ENCODE measurements at regions not wholly inside any gene's neighbourhood (a gene's known extent, or its start where the extent isn't known, plus 50 kb on each side); places are given as distances from the start of the nearest gene placed in this dataset.

DNA sequence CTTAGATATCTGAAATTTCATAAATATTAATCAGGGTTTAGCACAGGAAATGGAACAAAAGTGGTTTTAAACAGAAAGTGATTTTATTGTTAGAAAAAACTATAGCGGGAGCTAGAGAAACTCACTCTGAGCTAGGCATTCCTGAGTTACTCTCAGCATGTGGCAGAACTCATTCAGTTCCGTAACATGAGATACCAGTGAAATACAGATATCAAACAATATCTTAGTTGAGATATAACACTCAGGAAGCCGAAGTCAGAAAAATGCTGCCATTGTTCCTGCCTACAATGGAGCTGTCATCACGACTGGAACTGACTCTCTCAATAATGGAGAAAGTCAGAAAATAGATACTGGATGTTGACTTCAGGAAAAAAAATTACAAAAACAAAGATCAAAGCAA is 1428.7 kb downstream of the PCDH18 start:
- BruUV-seq (replicated peaks), result no TSS peak
- TF ChIP-seq, protein P1, sequence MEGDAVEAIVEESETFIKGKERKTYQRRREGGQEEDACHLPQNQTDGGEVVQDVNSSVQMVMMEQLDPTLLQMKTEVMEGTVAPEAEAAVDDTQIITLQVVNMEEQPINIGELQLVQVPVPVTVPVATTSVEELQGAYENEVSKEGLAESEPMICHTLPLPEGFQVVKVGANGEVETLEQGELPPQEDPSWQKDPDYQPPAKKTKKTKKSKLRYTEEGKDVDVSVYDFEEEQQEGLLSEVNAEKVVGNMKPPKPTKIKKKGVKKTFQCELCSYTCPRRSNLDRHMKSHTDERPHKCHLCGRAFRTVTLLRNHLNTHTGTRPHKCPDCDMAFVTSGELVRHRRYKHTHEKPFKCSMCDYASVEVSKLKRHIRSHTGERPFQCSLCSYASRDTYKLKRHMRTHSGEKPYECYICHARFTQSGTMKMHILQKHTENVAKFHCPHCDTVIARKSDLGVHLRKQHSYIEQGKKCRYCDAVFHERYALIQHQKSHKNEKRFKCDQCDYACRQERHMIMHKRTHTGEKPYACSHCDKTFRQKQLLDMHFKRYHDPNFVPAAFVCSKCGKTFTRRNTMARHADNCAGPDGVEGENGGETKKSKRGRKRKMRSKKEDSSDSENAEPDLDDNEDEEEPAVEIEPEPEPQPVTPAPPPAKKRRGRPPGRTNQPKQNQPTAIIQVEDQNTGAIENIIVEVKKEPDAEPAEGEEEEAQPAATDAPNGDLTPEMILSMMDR (conservative IDR thresholded peaks at IDR 0.05), result no peak
- no peak for TF ChIP-seq EZH2 (IDR thresholded peaks at IDR 0.05; ENCODE audit: low read depth)
- Histone ChIP-seq H3K36me3 (ENCODE audit: low read depth) (no peaks in the 10 kb centered on the region), H3F3A (ENCODE audit: insufficient read depth, low read depth) (no peaks in the 10 kb centered on the region), H3K9me2 (ENCODE audit: insufficient read depth) (no peaks in the 10 kb centered on the region), H3K4me1 (replicated peaks; ENCODE audit: insufficient read depth) (no peaks in the 10 kb centered on the region), H3K79me2 (ENCODE audit: low read depth) (no peaks in the 10 kb centered on the region), H3K4me2 (no peak overlapping the region), H3K27me3 (ENCODE audit: insufficient read depth, low read depth) (no peaks in the 10 kb centered on the region), H2AFZ (no peak overlapping the region), H3K4me3 (no peak overlapping the region), H4K20me1 (ENCODE audit: insufficient read depth) (no peaks in the 10 kb centered on the region), H3K9me3 (ENCODE audit: insufficient read depth, low read depth) (no peaks in the 10 kb centered on the region), H3K27ac (no peak overlapping the region)
- ChIA-PET POLR2A (ENCODE audit: unreplicated experiment) (no interaction called here), CTCF (no interaction called here)
- no peak for DNase-seq
- intact Hi-C loops (cut with micrococcal nuclease; ENCODE audit: unreplicated experiment), result no loop called here

DNA sequence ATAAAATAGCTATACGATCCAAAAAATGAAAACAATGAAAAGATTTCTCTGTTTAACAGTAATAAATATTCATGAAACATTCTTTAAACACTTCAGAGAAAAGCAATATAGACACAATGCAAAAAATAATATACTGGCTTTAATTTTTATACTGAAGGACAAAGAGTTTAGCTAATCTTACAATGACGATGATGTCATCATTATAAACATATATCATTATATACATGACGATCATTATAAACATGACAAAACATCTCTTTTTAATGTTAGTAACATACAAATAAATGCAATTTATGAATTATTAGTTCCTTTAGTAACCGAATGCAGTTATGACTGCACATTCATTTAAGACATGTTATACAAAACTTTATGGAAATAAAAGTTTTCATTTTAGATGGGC is 1434.6 kb downstream of the PCDH18 start:
- Histone ChIP-seq H3F3A (ENCODE audit: insufficient read depth, low read depth) (no peaks in the 10 kb centered on the region), H3K9me3 (ENCODE audit: insufficient read depth, low read depth) (no peaks in the 10 kb centered on the region), H3K4me3 (no peak overlapping the region), H3K36me3 (ENCODE audit: low read depth) (no peaks in the 10 kb centered on the region), H3K4me1 (replicated peaks; ENCODE audit: insufficient read depth) (no peaks in the 10 kb centered on the region), H3K27ac (no peak overlapping the region), H4K20me1 (ENCODE audit: insufficient read depth) (no peaks in the 10 kb centered on the region), H3K79me2 (ENCODE audit: low read depth) (no peaks in the 10 kb centered on the region), H2AFZ (no peak overlapping the region), H3K4me2 (no peak overlapping the region), H3K9me2 (ENCODE audit: insufficient read depth) (no peaks in the 10 kb centered on the region), H3K27me3 (ENCODE audit: insufficient read depth, low read depth) (no peaks in the 10 kb centered on the region)
- intact Hi-C loops (cut with micrococcal nuclease; ENCODE audit: unreplicated experiment), result no loop called here
- ChIA-PET POLR2A (ENCODE audit: unreplicated experiment) (no interaction called here), CTCF (no interaction called here)
- TF ChIP-seq, protein P1 (conservative IDR thresholded peaks at IDR 0.05), result no peak
- TF ChIP-seq EZH2 (IDR thresholded peaks at IDR 0.05; ENCODE audit: low read depth), result no peak
- no TSS peak for BruUV-seq (replicated peaks)
- no peak for DNase-seq

DNA sequence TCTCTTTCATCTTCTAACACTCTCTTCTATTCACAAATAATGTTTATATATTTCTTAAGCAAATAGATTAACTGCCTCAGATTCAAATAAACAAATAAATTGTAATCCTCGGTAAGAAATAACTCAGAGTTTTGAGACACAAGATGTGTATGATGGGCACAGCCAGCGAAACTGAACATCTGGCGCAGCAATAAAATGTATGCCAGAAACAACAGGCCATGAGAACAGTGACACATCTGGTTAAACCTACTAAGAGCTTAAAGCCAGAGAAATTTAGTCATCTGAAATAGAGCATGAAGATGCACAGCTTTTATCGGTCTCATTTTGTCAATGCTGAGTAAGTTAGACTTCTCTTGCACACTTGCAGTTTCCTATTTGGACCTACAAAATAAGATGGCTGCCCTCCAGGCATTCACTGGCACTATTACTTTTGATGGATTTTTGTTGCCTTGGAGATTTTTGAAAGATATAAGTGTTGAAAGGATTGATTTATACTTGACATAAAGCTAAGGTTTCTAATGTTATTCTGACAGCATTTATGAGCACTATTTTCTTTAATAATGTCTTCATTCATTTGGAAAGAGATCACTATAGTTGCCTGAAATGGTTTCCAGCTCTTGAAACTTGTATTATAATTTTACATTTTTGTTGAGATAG is 1444.0 kb downstream of the PCDH18 start:
- no peak for DNase-seq
- intact Hi-C loops (cut with micrococcal nuclease; ENCODE audit: unreplicated experiment), result no loop called here
- ChIA-PET CTCF (interaction anchor here (0.6 kb wide), 1 partner anchor 48 kb away, joined by 3 read pairs; no protein-coding TSS in a partner anchor), POLR2A (ENCODE audit: unreplicated experiment) (no interaction called here)
- H3K79me2 ChIP-seq (ENCODE audit: low read depth), result no peaks in the 10 kb centered on the region
- BruUV-seq (replicated peaks), result no TSS peak
- no peak overlapping the region for H3K4me2 ChIP-seq
- no peaks in the 10 kb centered on the region for H3F3A ChIP-seq (ENCODE audit: insufficient read depth, low read depth)
- H2AFZ ChIP-seq, result no peak overlapping the region
- no peaks in the 10 kb centered on the region for H3K9me3 ChIP-seq (ENCODE audit: insufficient read depth, low read depth)
- no peaks in the 10 kb centered on the region for H4K20me1 ChIP-seq (ENCODE audit: insufficient read depth)
- H3K9me2 ChIP-seq (ENCODE audit: insufficient read depth), result no peaks in the 10 kb centered on the region
- H3K36me3 ChIP-seq (ENCODE audit: low read depth), result no peaks in the 10 kb centered on the region
- H3K4me1 ChIP-seq (replicated peaks; ENCODE audit: insufficient read depth), result no peaks in the 10 kb centered on the region
- H3K4me3 ChIP-seq, result no peak overlapping the region
- TF ChIP-seq, protein P1 (conservative IDR thresholded peaks at IDR 0.05), result no peak
- no peak for TF ChIP-seq EZH2 (IDR thresholded peaks at IDR 0.05; ENCODE audit: low read depth)
- no peak overlapping the region for H3K27ac ChIP-seq
- no peaks in the 10 kb centered on the region for H3K27me3 ChIP-seq (ENCODE audit: insufficient read depth, low read depth)

All from PC-9 (cell line).